GM20000 (cell line): ENCODE measurements at regions not wholly inside any gene's neighbourhood (a gene's known extent, or its start where the extent isn't known, plus 50 kb on each side); places are given as distances from the start of the nearest gene placed in this dataset.

Experiments used
- DNase-seq: peaks from one replicate; pipeline ENCODE4 v3.0.0; 2012; ENCODE audit warnings: low spot score
- CTCF ChIP-seq: IDR thresholded peaks from 2 replicates; pipeline ENCODE4 v1.5.1; 2012; ENCODE audit warnings: mild to moderate bottlenecking, control low read depth; ENCODE audit errors: extremely low read depth, missing control alignments

GRCh38 chr6:141421378-141421777 is 711.3 kb upstream of the GJE1 start:
- DNase-seq = no peak
- TF ChIP-seq CTCF = no peak

DNA sequence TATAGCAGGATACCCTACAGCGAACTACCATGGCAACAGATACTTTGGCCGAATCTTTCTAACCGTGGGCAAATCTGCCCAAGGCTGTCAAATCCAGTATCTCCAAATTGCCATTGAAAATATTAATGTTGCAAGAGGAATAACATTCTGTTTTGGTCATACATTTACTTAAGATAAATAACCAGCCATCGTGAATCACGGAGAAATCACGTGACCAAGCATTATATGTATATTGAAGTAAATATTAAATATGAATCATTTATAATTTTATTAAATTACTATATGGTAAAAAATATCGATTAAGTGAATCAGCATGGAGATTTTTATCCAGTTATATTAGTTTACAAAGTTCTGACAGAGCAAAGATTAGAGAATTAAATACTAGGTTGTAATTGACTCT is 714.6 kb upstream of the GJE1 start:
- no peak for DNase-seq
- no peak for TF ChIP-seq CTCF

GRCh38 chr6:141415896-141416295 is 716.8 kb upstream of the GJE1 start:
- no peak for DNase-seq

DNA sequence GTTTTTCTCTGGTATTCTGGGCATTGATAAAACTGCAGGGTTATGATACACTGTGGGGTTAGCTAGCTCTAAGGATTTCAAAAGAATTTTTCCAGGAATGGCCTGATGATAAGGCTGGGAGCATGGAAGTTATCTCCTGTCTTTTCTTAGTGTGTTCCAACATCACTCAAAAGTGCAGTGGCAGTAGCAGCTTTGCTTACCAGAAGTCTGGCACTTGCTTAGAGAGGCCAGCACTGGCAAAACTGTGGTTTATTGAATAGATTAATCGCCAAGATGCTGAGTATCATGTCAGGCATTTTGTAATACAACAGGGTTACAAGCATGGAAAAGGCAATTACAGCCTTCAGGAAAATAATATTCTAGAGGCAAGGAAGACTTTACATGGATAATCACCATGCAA is 719.5 kb upstream of the GJE1 start:
- TF ChIP-seq CTCF = no peak
- no peak for DNase-seq

More at GRCh38 chr6:141415896-141416295, 716.8 kb upstream of the GJE1 start:
- no peak for TF ChIP-seq CTCF

DNA sequence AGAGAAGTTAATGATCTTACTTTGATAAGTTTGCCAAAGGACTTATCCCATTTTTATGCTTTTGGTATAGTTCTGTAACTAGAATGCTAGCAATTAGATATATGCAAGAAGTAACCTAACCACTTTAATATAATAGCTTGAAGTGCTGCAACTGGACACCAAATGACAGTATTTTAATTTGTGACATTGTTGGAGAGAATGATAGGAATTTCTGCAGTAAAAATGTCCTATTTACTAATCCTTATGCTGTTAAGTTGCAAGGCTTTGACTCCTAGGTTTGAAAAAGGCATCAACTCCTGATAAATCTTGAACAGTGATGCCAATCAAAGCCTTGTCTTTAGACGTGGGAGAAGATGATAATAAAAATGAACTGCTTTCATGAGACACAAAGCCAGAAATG is 726.0 kb upstream of the GJE1 start:
- no peak for DNase-seq
- no peak for TF ChIP-seq CTCF

- DNase-seq = no peak
- TF ChIP-seq CTCF = no peak
Observed at GRCh38 chr6:141403827-141404226, 728.9 kb upstream of the GJE1 start.

- no peak for TF ChIP-seq CTCF
- DNase-seq = no peak
Observed at GRCh38 chr6:141403103-141403502, 729.6 kb upstream of the GJE1 start.
